Fibroblast of villous mesenchyme (primary cell): ENCODE measurements at regions not wholly inside any gene's neighbourhood (a gene's known extent, or its start where the extent isn't known, plus 50 kb on each side); places are given as distances from the start of the nearest gene placed in this dataset.
"Not testable (repeated sequence)": the region's sequence is repeated elsewhere in the genome, so short reads cannot be mapped to it uniquely, and the experiment has no call there.

Experiments used
- DNase-seq: peaks from one replicate; pipeline ENCODE4 v3.0.0-alpha.2; 2010; ENCODE audit warnings: low read depth
- H3K4me3 ChIP-seq: 2 replicates; pipeline ENCODE4 v1.5.1; 2011; ENCODE audit warnings: low read depth, mild to moderate bottlenecking, low read length
- TF ChIP-seq, protein P1 (sequence below): IDR thresholded peaks from 2 replicates; pipeline ENCODE4 v1.5.1; 2012; ENCODE audit warnings: low read depth, mild to moderate bottlenecking, low read length; ENCODE audit not compliant: insufficient read depth

DNA sequence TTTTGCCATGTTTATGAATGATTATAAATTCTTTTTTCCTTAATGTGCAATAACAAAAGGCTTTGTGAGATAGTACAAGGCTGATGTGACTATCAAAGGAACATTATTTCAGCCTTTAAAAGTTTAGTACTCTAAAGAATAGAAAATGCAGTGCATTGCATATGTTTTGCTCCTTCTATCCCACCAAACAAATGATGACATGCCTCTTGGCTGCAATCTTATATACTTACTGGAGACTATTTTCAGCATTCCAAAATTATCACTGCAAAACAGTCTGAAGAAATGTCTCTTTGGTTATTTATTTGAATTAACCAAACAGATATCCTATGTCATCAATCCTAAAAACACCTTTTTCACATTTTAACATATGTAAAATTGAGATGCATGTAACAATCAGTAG is 776.5 kb upstream of the SPRY2 start:
- no peak overlapping the region for H3K4me3 ChIP-seq
- DNase-seq, result no peak
- TF ChIP-seq, protein P1, sequence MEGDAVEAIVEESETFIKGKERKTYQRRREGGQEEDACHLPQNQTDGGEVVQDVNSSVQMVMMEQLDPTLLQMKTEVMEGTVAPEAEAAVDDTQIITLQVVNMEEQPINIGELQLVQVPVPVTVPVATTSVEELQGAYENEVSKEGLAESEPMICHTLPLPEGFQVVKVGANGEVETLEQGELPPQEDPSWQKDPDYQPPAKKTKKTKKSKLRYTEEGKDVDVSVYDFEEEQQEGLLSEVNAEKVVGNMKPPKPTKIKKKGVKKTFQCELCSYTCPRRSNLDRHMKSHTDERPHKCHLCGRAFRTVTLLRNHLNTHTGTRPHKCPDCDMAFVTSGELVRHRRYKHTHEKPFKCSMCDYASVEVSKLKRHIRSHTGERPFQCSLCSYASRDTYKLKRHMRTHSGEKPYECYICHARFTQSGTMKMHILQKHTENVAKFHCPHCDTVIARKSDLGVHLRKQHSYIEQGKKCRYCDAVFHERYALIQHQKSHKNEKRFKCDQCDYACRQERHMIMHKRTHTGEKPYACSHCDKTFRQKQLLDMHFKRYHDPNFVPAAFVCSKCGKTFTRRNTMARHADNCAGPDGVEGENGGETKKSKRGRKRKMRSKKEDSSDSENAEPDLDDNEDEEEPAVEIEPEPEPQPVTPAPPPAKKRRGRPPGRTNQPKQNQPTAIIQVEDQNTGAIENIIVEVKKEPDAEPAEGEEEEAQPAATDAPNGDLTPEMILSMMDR, result no peak

DNA sequence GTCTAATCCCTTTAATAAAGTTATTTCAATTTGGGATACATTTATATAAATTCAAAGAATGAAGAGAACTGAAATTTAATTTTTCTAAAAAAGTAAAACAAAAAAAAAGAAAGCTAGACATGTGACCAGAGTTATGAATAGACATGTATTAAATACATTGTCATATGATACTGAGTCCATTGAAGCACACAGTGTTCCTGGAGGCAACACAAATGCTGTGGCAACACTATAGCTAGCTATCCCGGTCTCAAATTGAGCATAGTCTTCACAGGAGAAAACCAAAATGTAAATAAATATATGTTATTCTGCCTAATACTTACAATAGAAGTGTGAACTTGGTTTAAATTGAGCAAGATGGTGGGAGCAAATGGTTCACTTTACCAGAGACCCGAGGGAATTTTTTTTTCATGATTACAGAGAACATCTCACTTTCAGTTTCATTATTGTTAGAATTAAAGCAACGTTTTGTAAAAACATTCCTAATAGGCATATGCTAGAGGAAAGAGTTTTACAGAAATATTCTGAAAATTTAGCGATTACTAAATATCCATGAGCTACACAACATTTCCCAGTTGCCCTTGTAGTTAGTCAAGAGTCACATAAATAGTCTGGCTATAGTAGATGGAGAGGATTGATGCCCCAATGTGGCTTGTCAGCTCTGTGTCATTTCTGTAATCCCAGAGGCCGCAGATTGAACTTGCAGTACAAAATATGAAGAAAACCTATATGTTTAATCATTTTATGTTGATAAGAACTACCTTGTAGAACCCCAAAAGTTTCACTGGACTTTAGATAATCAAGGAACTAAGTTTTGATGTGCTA is 775.7 kb upstream of the SPRY2 start:
- TF ChIP-seq, protein P1, result no peak
- no peak overlapping the region for H3K4me3 ChIP-seq
- DNase-seq, result no peak

DNA sequence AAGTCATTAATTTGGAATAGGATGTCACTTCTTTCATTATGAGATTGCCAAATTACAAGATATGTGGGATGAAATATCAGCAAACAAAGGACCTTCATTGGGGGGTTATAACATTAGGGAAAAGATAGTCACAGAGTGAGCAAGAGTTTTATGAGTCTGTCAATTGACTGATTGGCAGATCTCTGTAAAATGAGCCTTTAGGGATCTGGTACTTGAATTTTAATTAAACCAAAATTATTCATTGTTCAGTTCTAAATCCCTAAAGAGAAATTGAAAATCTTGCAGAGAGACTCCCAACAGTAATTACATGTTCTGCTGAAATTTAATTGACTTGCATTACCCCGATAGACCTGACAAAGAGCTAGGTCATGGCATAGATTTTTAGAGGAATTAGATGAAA is 768.1 kb upstream of the SPRY2 start:
- no peak overlapping the region for H3K4me3 ChIP-seq
- DNase-seq, result no peak
- TF ChIP-seq, protein P1, result no peak

DNA sequence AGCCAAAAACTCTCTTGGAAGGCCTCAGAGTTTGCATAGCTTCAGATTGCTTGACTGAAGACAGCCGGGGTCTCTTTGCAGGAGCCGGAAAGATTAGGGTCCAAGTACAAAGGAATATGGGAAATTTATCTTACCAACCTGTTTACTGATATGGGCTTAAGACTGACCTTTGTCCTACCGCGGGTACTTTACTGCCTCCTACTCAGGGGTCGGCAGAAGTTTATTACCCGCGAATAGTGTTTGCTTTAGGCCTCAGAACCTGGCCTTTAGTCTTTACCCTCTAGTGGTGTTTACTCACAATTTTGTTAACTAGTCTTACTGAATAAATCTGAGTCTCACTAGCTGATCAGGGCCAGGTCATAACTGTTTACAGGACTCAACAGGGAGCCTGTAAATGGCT is 765.4 kb upstream of the SPRY2 start:
- TF ChIP-seq, protein P1, result no peak
- H3K4me3 ChIP-seq, result no peak overlapping the region
- no peak for DNase-seq

DNA sequence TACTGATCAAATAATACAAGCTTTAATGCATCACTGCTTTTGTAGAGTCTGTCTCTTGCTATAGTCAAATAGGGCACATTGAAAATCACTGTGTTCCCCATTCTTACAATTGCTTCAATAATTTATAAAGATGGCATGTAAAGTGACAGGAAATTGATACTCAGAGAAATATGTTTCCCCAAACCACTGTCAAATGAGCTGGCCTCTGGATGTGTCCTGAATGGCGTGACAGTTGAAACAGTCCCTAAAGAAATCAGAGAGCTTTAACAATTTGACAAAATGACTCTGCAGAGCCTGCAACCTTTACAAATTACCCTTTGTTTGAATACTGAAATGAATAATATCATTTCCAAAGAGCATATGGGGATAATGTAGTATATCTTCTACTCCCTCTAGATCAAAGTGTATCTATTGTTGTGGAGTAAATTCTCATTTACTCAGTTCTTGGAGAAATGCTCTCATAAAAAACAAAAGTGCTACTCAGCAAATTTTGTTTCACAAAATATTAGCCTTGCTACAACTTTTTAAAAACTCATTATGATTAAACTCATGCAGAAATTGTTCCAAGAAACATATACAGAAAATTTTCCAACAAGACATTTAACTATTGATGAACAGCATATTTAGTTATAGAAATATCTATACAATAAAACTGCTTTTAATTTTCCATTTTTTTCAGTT is 763.2 kb upstream of the SPRY2 start:
- H3K4me3 ChIP-seq, result no peak overlapping the region
- TF ChIP-seq, protein P1, result no peak
- no peak for DNase-seq

DNA sequence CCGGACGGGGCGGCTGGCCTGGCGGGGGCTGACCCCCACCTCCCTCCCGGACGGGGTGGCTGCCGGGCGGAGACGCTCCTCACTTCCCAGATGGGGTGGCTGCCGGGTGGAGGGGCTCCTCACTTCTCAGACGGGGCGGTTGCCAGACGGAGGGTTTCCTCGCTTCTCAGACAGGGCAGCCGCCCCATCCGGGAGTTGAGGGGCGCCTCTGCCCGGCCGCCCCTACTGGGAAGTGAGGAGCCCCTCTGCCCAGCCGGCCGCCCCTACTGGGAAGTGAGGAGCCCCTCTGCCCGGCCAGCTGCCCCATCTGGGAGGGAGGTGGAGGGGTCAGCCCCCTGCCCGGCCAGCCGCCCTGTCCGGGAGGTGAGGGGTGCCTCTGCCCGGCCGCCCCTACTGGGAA is 761.1 kb upstream of the SPRY2 start:
- DNase-seq, H3K4me3 ChIP-seq: not testable (repeated sequence)

DNA sequence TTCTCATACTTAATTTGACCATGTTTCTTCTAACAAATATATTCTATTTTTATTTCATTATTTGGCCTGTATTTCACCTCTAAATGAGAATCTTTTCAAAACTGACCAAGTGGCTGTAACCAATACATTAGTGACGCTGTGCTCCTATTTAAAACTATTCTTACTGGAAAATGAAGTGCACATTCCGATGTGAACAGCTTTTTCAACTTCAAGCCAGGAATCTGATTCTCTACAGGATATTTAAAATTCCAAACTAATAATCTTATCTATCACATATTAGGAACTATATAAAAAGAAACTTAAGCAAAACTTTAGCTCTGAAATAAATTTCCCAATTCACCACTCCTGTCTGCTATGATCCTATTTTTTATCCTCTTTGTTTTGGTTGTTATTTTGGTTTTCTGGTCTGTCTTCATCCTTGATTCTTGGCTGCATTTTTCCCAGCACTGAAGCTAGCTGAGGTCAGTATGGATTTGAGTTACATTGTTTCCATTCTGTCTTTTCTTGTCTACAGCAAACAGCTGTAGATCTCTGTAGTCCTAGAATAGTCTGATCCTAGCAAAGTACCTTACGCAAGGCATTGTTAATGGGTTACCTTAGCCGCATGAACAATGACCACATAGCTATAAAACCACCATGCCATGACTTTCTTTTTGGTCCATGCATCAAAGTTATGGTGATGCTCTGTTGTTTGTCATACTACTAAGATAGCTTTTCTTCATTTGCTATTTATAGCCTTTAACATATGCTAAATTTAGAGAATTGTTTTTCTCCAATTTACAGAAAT is 748.6 kb upstream of the SPRY2 start:
- TF ChIP-seq, protein P1, result no peak
- no peak overlapping the region for H3K4me3 ChIP-seq
- no peak for DNase-seq
